Large intestine (tissue), 3 donors: ENCODE measurements at regions not wholly inside any gene's neighbourhood (a gene's known extent, or its start where the extent isn't known, plus 50 kb on each side); places are given as distances from the start of the nearest gene placed in this dataset.

Experiments used
- DNase-seq, 2 donors: peaks; one replicate each; pipeline versions ENCODE4 v3.0.0 to v3.0.0-alpha.2; 2013
- H3K27ac ChIP-seq: one replicate; pipeline ENCODE4 v1.5.1; 2013; ENCODE audit warnings: low read length
- H3K27me3 ChIP-seq: 2 replicates; pipeline ENCODE4 v1.6.1; 2013; ENCODE audit warnings: low read length; ENCODE audit not compliant: control insufficient read depth, insufficient read depth
- H3K36me3 ChIP-seq: 2 replicates; pipeline ENCODE4 v1.6.1; 2013; ENCODE audit warnings: low read length; ENCODE audit not compliant: control insufficient read depth, insufficient read depth
- H3K4me1 ChIP-seq: one replicate; pipeline ENCODE4 v1.6.1; 2013; ENCODE audit warnings: low read length; ENCODE audit not compliant: control insufficient read depth, insufficient read depth
- H3K4me3 ChIP-seq: one replicate; pipeline ENCODE4 v1.5.1; 2013; ENCODE audit warnings: low read length
- H3K9me3 ChIP-seq: one replicate; pipeline ENCODE4 v1.6.1; 2013; ENCODE audit warnings: mild to moderate bottlenecking, low read depth, low read length, moderate library complexity; ENCODE audit not compliant: control insufficient read depth
- WGBS: methylation state at CpG from one replicate; pipeline ENCODE4 v1.1.5; 2013; ENCODE audit warnings: low lambda C conversion rate; ENCODE audit not compliant: insufficient coverage; 5-methylcytosine and 5-hydroxymethylcytosine counted together

DNA sequence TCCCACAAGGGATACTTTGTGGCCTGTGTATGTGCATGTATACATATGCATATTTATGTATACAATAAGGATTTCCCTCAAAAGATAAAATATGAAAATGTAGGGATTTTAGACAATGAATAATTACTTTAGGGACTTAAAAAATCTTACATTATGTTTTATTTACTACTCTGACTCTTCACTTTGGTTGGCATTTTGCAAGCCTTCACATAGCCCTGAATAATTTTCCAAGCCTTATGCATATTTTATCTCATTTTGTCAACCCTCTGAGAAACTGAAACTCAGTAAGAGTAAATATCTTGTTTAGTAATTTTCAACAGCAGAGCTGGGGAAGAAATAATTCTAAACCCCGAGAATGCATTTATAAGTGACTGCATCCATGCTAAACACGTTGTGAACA, 153.0 kb upstream of the SLC24A2 start:
- Histone ChIP-seq H3K27me3 (peaks cover 6% of the 10 kb centered on the region), H3K9me3 (no peaks in the 10 kb centered on the region), H3K27ac (no peak overlapping the region), H3K4me1 (no peaks in the 10 kb centered on the region), H3K4me3 (no peak overlapping the region), H3K36me3 (no peaks in the 10 kb centered on the region)
- WGBS = 60% methylated on average over 1 of the region's 2 CpGs
- no peak for DNase-seq

DNA sequence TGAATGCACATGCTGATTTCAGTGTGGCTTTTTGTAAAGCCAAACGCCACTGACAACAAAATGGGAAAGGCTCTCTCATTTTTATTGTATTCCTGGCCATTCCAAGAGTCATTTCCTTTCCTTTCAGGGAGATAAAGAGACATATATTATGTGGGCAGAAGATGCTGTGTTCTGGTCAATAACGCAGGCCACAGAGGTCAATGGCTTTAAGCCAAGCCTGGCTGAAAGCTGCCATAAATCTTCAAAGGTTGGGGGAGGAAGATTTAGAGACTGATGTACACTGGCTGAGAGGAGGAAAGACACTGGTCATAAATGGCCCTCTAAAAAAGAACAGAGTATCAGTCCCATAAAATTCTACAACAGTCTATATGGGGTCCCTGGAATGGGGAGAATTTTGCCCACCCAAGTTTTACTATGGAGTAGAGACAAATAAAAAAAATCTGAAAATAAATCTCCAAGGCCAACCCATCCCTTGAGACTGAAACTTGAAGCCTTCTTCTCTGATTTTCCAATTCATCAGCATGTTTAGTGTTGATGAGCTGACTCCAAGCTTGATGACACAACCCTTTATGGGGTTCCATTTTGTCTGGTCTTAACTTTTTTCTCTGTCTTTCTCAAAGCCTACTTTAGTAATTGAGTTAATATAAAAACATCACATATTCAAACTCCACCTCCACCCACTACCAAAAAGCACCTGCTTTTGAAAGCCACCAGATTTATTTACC, 152.1 kb upstream of the SLC24A2 start:
- peaks cover 6% of the 10 kb centered on the region for H3K27me3 ChIP-seq
- H3K36me3 ChIP-seq = no peaks in the 10 kb centered on the region
- WGBS = no CpG with 5 or more reads among the region's 2 CpGs

DNA sequence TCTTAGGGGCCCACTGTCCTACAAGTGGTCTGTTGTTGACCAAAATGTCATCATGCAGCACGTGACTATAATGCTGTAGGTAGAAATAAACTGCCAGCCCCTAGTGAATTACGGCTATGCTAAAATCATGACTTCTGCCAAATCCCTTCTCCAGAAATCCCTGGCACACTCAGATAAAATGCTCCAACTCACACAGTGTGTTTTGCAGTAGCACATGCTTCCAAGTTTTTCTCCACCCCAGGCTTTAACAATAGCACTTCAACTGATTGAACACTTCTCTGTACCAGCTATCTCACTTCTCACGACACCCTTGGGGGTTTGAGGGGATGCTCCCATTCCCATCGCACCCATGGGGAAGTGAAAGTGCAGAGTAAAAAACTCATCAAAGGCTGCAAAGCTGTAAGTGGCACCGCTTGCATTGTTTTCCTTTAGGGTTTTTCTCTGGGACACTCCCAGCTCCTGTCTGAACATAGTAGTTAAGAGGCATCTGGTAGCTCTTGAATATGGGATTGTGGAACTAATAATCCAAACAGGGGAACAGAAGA, 151.0 kb upstream of the SLC24A2 start:
- no peaks in the 10 kb centered on the region for H3K9me3 ChIP-seq
- H3K4me3 ChIP-seq = no peak overlapping the region
- peaks cover 9% of the 10 kb centered on the region for H3K27me3 ChIP-seq
- WGBS = 60% methylated on average over 1 of the region's 5 CpGs
- no peaks in the 10 kb centered on the region for H3K36me3 ChIP-seq
- H3K4me1 ChIP-seq = no peaks in the 10 kb centered on the region
- no peak for DNase-seq
- no peak overlapping the region for H3K27ac ChIP-seq

More for the DNA sequence above, 152.1 kb upstream of the SLC24A2 start:
- no peak overlapping the region for H3K27ac ChIP-seq
- no peak for DNase-seq
- no peak overlapping the region for H3K4me3 ChIP-seq
- no peaks in the 10 kb centered on the region for H3K9me3 ChIP-seq
- no peaks in the 10 kb centered on the region for H3K4me1 ChIP-seq

DNA sequence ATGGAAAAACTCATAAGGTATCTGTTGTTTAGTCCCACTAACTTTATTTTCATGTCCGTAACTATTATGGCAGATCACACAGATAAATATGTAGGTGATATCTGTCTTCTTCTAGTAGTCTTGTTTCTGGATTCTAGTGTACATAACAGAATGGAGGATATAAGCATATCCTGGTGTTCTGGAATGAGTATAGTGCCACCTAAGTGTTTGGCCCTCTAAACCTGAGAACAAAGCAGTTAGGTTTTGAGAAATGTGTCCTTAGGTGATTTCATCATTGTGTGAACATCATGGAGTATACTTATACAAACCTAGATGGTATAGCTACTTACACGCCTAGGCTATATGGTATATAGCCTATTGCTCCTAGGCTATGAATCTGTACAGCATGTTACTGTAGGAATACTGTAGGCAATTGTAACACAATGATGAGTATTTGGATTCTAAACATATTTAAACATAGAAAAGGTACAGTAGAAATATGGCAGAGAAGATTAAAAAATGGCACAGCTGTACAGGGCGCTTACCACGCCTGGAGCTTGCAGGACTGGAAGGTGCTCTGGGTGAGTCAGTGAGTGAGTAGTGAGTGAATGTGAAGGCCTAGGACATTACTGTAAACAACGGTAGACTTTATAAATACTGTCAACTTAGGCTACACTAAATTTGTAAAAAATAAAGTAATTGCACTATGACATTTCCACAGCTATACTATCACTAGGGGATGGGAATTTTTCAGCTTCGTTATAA, 150.3 kb upstream of the SLC24A2 start:
- H3K27ac ChIP-seq = no peak overlapping the region

DNA sequence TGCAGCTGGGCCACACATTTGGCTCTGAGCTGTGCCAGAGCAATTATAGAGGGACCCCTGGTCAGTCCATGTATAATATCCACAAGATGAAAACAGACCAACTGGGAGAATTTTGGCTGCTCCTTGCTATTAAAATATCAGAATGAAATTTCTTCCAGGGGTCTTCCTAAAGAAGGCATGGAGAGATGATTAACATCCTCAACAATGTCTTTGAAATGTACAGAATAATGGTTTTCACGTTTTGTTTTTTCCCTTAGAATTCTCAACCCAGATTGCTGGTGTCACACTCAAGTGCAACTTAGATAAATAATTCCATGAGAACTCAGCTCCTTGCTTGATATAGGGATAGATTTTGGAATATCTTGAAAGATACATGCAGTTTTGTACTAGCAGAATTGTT, 148.3 kb upstream of the SLC24A2 start:
- Histone ChIP-seq H3K4me3 (no peak overlapping the region), H3K4me1 (no peaks in the 10 kb centered on the region), H3K27ac (no peak overlapping the region), H3K36me3 (no peaks in the 10 kb centered on the region), H3K27me3 (peaks cover 11% of the 10 kb centered on the region), H3K9me3 (no peaks in the 10 kb centered on the region)
- DNase-seq = no peak
- no CpG with 5 or more reads among the region's 1 CpG for WGBS

More for the DNA sequence above, 150.3 kb upstream of the SLC24A2 start:
- H3K4me1 ChIP-seq = no peaks in the 10 kb centered on the region
- H3K9me3 ChIP-seq = no peaks in the 10 kb centered on the region
- no peak overlapping the region for H3K4me3 ChIP-seq
- no peak for DNase-seq
- no peaks in the 10 kb centered on the region for H3K36me3 ChIP-seq
- no CpG with 5 or more reads among the region's 6 CpGs for WGBS
- H3K27me3 ChIP-seq = peaks cover 8% of the 10 kb centered on the region

DNA sequence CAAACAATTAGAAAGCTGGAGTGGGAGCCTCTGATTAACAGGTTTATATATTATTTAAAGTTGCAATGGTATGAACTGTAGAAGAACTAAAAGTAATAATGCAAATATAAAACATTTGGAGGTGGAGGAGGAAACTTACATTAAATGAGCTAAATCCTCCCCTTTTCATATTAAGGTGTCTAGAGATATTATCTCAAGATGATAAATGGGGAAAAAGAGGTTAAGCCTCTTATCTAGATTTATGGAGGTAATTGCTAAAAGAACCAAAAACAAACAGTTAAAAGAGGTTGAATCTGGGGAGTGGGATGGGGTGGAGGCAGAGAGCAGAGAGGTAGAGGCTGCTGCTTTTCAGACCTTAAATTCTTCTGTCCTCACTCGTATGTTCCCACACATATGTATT, 147.8 kb upstream of the SLC24A2 start:
- no peak for DNase-seq
- H3K36me3 ChIP-seq = no peaks in the 10 kb centered on the region
- no peaks in the 10 kb centered on the region for H3K4me1 ChIP-seq
- H3K4me3 ChIP-seq = no peak overlapping the region
- H3K27me3 ChIP-seq = peaks cover 11% of the 10 kb centered on the region
- H3K27ac ChIP-seq = no peak overlapping the region
- WGBS = 40% methylated on average over 1 of the region's 1 CpG
- H3K9me3 ChIP-seq = no peaks in the 10 kb centered on the region

DNA sequence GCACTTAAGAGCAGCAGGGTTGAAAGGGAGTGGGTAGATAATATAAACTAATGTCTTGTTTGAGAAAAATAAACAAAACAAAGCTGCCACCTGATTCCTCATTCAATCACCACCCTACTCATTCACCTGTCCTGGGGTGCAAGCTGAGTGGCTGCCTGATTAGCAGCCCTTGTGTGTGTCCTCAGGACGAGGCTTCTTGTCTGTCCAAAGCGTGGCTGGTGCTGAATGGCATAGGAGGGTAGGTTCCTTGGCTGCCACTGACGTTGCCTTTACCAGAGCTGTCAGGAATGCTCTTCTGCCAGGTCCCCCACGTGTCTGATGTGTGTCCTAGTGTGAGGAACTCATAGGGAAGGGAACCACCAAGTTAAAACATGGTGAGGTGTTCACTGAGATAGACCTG, 146.6 kb upstream of the SLC24A2 start:
- Histone ChIP-seq H3K9me3 (no peaks in the 10 kb centered on the region), H3K27me3 (peaks cover 11% of the 10 kb centered on the region), H3K4me3 (no peak overlapping the region), H3K27ac (no peak overlapping the region), H3K36me3 (no peaks in the 10 kb centered on the region), H3K4me1 (no peaks in the 10 kb centered on the region)
- no CpG with 5 or more reads among the region's 4 CpGs for WGBS
- DNase-seq = peak in 1 of 2 donors; percentile 17

DNA sequence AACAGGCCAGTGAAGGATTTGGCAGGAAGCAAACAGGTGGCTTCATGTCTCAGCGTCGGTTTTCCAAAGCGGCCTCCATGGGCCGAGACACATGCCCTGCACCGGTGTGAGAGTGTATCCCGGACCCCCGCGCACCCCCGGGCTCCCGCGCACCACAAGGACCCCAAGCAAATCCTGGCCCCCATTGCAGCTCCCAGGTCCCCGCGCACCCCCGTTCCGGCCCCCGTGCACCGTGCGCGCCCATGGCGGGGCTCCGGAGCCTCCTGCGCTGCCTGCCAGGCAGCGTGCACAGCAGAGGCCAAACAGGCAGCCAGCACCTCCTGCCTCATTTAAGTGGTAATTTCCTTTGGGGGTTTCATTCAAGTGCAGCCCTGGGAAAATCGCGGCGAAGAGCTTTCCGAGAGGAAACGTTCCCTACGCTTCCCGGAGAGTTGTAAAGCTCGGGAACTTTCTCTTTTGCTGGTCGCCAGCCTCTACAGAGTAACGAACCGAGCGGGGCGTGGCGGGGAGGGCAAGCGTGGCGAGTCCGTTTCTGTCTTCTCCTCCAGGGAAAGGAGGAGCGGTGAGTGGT, 145.5 kb upstream of the SLC24A2 start:
- WGBS = no CpG with 5 or more reads among the region's 41 CpGs
- Histone ChIP-seq H3K4me1 (no peaks in the 10 kb centered on the region), H3K27ac (no peak overlapping the region), H3K4me3 (peak overlapping the region; percentile 48), H3K36me3 (no peaks in the 10 kb centered on the region), H3K27me3 (peaks cover 11% of the 10 kb centered on the region), H3K9me3 (no peaks in the 10 kb centered on the region)
- peak; percentile 14 to 45 for DNase-seq

DNA sequence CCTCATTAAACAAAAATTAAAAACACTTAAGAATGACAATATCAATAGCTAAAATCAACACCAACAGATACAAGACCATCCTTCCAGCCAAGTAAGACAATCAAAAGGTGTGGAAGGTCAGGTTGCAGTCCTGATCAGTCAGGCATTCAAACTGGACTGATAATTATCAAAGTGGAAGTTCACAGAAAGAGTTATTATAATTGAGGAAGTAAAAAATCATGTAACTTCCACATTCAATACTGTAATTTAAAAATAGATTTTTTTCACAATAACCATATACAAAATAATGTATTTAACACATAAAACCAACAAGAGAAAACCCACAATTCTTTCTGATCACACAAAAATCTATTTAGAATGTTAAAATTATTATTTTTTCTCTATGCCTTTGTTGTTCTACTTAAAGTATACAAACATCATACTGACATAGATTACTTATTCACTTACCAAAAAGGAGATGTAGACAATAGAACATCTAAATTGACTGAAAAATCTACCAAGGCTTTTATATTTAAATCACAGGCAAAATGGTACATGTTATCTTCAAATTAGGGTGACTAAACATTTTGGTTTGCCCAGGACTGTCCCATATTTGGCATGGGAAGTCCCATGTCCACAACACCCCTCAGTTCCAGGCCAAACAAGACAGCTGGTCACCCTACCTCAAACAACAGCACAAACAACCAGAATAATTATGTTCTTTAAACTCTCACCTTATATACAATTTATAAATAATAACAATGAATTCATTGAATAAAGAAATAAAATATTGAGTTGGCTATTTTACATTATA, 142.5 kb upstream of the SLC24A2 start:
- Histone ChIP-seq H3K27ac (no peak overlapping the region), H3K9me3 (no peaks in the 10 kb centered on the region), H3K27me3 (peaks cover 15% of the 10 kb centered on the region), H3K4me1 (no peaks in the 10 kb centered on the region), H3K4me3 (no peak overlapping the region), H3K36me3 (no peaks in the 10 kb centered on the region)
- DNase-seq = no peak

DNA sequence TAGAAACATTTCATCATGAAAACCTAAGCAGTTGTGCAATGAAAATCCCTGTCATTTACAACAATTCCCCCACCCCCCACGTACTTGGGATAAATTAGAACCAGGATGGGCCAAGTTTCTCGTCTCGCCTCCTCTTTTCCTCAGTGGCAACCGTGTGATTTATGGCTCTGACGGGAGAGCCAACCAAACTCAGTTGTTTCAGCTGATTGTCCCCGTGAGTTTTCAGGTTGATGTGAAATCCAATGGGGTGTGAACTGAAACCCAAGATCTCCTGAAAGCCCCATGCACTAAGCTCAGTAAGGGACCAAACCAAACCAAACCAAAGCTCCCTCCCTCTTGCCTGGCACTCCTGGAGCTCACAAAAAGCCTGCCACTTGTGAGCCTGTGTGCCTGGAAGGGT, 138.7 kb upstream of the SLC24A2 start:
- no peak for DNase-seq
- H3K4me1 ChIP-seq = peaks cover 3% of the 10 kb centered on the region
- no peaks in the 10 kb centered on the region for H3K9me3 ChIP-seq
- no peak overlapping the region for H3K4me3 ChIP-seq
- no peak overlapping the region for H3K27ac ChIP-seq
- WGBS = 90% methylated on average over 2 of the region's 6 CpGs
- peaks cover 4% of the 10 kb centered on the region for H3K27me3 ChIP-seq
- no peaks in the 10 kb centered on the region for H3K36me3 ChIP-seq
